ENCODE measurements at regions not wholly inside any gene's neighbourhood (a gene's known extent, or its start where the extent isn't known, plus 50 kb on each side); places are given as distances from the start of the nearest gene placed in this dataset.
A peak's percentile ranks its signal among the peaks of the same experiment; 100 is the strongest.
"Not testable (repeated sequence)": the region's sequence is repeated elsewhere in the genome, so short reads cannot be mapped to it uniquely, and the experiment has no call there.

DNA sequence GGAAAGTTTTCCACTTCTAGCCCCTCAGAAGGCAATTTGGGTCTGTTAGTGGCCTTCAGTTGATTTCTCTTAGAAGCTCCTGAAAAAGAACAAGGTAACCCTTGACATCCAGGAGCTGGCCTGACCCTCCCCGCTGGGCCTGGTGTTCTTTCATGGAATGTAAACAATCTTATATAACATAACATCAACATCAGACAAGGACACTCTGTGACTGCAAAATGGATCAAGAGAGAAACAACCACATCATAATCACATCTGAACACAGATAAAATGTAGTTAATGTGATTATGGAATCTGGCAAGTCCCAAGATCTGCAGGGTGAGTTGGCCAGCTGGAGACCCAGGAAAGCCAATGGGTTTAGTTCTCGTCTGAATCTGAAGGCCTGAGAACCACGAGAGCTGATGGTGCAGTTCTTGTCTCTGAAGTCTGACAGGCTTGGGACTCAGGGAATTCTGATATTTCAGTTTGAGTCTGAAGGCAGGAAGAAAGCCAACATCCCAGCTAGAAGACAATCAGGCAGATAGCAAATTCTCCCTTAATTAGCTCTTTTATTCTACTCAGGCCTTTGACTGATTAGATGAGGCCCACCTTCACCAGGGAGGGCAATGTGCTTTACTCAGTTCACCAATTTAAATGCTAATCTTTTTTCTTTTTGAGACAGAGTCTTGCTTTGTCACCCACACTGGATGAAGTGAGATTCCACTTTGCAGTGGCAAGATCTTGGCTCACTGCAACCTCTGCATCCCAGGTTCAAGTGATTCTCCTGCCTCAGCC, 91.4 kb upstream of the NAMPT start:
- DNase-seq (ENCODE audit: low spot score), result no peak

DNA sequence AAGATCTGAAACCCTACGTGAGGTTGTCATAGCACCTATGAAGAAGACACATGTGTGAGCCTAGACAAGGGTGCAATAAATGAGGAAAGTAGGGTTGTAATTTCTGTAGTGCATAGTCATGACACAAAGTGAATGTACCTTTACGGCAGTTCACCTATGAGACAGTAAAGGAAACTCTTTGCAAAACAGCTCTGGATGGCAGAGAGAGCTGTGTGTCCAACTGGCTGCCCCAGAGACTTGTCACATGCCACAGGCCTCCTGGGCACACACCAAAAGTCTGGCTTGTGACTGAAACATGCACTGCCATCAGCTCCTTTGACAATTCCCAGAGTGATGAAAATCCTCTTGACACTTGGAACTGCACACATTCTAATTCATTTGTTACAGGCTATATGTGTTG, 90.7 kb upstream of the NAMPT start:
- DNase-seq (ENCODE audit: low spot score), result no peak

DNA sequence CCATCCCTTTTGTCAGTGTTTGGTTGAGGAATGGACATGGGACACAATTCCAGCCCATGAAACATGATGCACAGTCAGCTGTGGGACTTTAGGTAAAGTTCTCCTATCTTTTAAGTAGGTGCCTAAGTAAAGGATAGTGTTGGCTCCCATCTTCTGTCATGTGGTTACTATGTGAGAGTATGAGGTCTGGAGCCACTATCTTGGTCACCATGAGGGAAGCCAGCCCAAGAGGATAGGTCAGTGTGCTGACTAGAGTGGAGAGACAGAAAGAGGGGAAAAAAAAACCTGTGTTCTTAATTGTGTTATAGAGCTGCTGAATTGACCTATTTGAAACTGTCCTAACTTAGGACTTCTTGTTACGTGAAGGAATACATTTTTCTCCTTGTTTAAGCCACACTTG, 89.7 kb upstream of the NAMPT start:
- no peak for DNase-seq (ENCODE audit: low spot score)

DNA sequence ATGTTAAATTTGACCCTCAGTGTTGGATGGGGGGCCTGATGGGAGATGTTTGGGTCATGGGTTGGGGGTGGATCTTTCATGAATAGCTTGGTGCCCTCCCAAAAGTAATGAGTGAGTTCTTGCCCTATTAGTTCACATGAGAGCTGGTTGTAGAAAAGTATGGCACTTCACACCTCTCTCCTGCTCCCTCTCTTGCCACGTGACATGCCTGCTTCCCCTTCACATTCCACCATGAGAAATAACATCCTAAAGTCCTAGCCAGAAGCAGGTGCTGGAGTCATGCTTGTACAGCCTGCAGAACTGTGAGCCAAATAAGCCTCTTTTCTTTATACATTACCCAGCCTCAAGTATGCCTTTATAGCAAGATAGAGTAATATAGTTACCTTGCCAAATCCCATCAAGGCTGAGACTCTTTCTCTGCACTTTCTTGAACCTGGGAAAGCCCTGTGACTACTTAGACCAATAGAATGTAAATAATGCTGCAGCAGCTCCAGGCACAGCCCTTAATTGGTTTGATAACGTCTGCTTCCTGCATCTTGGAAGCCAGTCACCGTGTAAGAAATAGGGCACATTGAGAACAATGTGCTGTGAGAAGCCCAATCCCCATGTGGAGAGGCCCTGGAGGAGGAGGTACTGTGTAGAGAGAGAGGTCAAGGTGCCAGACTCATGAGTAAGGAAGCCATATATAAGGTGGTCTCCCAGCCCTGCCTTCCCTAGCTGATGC, 88.0 kb upstream of the NAMPT start:
- no peak for DNase-seq (ENCODE audit: low spot score)

DNA sequence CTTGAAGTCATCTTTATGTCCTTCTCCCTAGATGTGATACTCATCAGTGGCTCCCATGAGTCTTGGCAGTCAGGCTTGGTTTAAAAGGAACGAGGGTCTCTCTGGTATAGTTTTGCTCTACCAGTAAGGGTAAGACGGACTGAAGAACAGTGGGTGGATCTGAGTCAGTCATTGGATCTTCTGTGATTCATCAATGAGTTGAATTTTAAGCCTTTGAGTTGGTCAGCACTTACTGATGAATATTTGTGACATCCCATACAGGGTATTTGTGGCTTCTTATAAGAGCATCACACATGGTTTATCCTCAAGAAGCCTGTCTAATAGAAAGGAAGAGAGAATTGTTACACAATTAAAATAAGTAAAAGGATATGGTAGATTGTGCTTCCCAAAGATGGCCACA, 87.3 kb upstream of the NAMPT start:
- no peak for DNase-seq (ENCODE audit: low spot score)

DNA sequence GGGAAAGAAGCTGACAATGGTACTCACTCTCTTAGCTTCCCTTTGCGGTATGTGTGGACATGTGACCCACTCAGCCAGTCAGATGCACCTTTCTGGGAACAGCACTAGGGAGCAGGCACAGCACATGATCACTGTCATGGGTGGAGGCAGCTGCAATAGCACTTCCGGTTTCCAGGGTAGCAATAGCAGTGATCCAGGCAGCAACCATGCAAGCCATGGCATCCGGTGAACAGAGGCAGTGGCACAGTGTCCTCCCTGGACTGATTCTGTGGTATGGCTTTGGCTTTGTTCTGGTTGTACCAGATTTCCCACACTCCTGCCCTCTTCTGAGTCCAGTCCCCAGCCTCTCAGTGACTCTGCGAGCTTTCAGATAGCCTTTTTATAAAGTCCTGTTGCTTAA, 86.8 kb upstream of the NAMPT start:
- no peak for DNase-seq (ENCODE audit: low spot score)

DNA sequence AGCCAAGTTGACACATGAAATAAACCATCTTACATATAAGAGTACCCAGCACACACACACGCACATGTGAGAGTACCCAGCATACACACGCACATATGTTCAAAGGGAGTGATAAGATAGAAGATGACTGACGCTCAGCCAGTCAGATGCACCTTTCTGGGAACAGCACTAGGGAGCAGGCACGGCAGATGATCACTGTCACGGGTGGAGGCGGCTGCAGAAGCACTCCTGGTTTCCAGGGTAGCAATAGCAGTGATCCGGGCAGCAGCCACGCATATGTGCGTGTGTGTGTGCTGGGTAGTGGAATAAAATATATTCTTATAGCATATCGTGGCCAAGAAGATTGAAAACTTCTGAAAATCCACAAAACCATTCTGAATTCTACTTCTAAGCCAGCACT, 85.8 kb upstream of the NAMPT start:
- no peak for DNase-seq (ENCODE audit: low spot score)

DNA sequence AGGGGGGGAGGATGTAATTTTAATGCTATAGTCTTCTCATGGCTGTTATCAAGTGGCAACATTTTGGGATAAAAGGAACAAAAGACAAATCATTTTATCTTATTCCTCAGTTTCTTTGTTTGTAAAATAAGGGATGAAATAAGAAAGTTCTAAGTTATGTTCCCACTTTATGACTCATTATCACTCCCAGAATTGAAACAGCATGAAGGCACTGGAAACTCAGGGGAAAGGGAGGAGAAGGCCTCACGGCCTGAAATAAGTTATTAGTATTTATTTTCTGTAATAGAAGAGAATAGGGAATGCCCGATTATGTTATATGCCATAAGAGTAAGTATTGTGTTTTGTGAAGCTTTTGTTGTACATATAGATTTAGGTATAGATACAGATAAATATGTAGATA, 85.0 kb upstream of the NAMPT start:
- DNase-seq (ENCODE audit: low spot score), result no peak

DNA sequence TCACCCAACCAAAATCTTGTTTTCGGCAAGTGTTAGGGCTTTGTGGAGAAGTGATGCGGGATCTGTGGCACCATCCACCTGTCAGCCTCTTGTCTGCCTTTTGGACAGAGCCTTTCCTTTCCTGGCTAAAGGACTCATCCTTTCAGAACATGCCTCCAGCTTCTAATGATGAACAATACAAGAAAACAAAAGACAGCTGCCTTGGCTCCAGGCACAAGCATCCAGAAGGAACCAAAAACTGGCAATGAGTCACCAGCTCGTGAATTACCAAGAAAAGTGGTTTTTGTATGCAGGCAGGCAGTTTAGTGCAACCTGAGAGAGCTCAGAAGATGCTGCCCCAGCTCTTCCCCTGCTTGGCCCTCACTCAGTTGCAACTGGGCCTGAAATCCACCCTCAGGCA, 84.6 kb upstream of the NAMPT start:
- DNase-seq (ENCODE audit: low spot score), result no peak

DNA sequence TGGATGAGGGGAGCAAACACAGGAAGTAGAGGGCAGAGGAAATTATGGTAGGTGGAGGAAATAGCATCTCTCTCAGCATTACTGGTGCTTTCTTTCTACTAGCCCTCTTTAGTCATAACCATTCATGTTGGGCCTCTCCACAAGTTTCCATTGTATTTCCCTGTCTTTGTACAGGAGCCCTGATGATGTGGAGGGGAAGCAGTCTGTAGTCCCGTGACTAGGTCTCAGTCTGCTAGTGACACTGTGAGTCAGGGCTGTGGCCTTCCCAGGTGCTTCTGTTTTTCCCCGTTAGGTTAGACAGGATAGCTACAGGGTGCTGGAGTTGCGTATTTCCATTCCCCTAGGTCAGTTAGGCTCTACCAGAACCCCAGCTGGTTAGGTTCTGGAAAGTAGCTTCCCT, 82.9 kb upstream of the NAMPT start:
- no peak for DNase-seq (ENCODE audit: low spot score)

DNA sequence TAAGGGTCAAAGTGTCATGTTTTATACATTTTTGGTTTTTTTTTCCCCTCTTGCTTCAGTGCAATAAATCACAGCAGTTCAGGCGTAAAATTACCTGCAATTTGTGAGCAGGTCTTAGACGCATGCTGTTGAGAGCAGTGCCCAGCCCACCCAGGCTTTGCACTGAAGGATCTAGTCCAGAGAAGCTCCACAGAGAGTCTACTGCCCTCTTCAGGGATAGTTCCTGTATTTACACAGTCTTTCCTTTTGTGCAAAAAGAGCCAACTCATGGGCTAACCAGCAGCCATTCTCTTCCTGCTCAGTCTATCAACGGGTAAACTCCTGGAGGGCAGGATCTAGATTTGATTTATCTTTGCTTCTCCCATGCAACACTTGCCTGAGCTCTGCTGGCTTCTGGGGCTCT, 82.2 kb upstream of the NAMPT start:
- peak; percentile 51 for DNase-seq (ENCODE audit: low spot score)

DNA sequence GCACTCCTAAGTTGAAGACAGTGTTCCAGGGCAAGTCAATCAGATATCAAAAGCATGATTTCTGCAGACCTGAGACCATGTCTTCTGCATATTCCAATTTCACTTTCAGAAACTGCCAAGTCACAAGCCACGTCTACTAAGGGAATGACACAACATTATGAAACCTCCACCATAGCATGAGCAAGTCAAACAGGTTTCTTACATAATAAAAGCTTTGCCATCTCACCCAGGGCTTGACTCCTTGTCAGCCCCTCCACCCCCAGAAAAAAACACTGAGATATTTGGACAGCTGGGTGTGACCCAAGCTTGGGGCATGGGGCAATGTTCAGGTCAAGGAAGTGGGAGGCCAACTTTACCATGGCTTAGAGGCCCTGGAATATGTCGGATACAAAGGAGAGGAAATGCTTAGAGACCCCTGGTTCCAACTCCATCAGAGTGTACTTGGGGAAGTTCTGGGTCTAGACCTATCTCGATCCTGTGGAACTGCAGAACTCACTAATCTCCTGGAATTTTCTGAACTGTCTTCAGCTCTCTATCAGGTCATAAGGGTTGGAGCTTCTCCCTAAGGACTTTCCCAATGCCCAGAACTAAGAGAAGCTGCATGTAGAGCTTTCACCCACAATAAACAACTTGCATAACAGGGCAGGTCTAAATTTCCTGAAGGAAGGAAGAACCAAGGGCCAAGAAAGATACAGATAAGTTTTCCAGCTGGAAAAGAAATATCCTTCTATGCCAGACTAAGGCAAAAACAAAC, 80.6 kb upstream of the NAMPT start:
- DNase-seq (ENCODE audit: low spot score), result no peak

DNA sequence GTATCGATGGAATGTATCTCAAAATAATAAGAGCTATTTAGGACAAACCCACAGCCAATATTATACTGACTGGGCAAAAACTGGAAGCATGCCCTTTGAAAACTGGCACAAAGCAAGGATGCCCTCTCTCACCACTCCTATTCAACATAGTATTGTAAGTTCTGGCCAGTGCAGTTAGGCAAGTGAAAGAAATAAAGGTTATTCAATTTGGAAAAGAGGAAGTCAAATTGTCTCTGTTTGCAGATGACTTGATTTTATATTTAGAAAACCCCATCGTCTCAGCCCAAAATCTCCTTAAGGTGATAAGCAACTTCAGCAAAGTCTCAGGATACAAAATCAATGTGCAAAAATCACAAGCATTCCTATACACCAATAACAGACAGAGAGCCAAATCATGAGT, 77.7 kb upstream of the NAMPT start:
- not testable (repeated sequence) for DNase-seq (ENCODE audit: low spot score)

DNA sequence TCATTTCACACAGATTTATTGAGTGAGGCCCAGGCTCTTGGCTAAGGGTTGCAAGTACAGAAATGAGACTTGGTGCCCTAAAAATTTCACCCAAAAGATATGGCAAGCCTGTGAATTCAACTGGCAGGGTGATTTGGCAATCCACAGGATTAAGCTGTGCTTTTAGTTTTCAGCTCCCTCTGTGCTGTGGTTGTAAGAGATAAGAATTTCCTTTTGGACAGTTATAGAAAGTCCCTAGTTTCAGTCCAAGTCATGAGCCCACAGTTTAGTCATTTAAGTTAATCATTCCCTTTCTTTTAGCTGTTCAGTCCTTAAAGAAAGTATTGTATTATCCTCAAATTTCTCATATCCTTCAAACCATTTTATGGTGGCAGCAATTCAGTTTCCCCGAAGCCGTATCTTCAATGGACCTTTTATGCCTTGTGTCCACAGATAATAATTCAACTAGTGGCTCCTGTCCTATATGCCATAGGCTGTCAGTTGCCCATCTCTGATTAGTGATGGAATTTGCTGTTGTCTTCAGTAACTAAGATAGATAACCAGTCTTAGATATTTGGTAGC, 73.4 kb upstream of the NAMPT start:
- no peak for DNase-seq (ENCODE audit: low spot score)

DNA sequence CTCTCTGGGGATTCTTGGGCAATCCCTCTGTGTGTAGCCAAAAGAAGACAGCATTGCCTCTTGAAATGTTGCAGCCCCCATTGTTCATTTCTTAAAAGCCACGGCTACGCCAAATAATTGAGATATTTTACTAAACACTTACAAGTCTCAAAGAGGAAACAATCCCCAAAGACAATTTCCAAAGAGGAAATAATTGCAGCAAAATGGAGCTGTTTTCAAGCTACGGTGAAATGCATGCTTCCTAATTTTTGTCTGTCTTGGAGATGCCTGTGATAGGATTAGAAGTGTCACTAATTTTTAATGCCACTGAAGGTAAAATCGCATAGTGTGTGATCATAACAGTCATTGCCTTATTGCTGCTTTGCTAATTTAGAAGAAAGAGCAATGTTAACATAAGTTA, 72.9 kb upstream of the NAMPT start:
- no peak for DNase-seq (ENCODE audit: low spot score)

DNA sequence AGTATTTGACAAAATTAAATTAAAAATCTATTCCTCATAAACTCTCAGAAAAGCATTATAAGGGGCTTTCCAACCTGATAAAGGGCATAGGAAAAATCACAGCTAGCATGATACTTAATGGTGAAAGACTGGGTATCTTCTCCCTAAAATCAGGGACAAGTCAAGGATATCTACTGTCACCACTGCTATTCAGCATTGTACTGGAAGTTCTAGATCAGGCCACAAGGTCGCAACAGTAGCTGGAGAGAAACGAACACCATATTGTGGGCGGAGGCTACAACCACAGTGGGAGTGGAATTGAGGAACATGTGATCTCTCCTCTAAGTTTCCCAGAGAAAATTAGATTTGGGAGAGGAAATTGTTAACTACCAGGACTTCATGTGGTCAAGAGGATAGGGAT, 70.0 kb upstream of the NAMPT start:
- DNase-seq (ENCODE audit: low spot score), result no peak

DNA sequence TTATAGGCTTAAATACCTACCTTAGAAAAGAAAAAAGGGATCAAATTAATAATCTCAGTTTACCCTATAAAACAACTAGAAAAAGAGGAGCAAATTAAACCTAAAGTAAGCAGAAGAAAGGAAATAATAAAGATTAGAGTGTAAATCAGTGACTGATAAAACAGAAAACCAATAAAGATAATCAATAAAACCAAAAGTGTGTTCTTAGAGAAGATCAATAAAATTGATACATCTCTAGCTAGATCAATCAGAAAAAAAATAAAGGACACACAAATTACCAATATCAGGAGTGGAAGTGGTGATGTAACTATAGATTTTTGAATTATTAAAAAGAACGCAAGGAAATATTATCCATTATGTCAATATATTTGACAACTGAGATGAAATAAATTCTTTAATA, 69.2 kb upstream of the NAMPT start:
- DNase-seq (ENCODE audit: low spot score), result no peak

DNA sequence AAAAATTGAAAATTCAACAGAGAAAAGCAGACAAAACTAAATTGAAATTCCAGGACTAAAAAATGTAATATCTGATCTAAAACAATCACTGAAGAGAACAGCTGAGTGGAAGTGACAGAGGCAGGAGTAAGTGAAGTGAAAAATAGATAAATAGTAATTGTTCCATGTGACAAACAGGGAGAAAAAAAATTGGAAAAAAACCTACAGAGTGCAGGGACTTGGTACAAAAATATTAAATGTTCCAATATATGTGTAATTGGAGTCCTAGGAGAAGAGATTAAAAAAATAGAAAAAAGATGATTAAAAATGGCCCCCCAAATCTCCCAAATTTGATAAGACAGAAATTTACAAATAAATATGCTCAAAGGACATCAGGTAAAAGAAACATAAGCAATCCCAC, 63.4 kb upstream of the NAMPT start:
- no peak for DNase-seq (ENCODE audit: low spot score)

DNA sequence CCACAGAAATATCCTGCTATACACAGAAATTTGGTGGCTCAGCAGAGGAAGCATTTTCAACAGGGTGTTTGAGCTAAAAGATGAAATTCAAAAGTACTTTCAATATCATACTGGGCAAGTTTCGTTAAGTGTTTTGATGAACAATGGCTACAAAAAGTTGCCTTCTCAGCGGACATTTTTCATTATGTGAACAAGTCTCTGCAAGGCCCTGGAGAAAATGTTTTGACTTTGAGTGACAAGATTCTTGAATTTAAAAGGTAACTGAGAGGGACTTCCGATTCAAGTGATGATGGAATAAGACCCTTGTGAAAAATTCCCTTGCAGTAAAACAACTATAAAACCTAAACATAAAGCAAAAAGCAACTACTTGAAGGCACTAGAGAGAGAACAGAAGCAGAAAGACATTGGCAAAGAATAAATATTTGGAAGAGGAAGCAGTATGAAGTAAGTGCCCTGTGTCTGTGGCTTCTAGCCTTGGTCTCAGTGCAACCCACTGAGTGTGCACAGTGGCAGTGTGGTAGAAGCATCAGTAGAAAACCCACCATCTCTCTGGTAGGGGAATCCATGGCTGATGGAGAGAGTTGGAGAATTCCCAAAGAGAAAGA, 62.5 kb upstream of the NAMPT start:
- no peak for DNase-seq (ENCODE audit: low spot score)

DNA sequence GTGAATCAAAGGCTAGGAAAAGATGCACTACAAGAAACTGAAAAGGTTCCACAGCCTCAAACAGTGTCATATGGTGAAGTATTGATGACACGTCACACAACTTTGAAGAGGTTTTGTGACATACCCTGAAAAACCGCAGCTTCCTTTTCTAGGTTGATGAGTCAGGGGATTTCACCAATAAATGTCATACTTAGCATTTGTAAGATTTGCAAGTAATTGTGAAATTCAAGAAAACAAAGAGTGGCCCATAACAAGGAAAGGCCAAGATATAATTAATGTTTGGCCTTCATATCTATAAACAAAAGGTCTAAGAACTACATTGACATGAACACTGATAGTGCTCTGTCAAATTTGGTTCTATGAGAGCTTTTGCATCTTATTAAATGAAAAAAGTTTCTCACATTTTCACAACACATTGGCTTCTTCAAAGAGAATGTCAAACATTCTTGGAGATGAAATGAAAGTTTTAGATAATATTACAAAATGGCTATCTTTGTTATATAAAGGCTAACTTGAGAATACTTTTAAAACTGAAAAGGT, 62.0 kb upstream of the NAMPT start:
- DNase-seq (ENCODE audit: low spot score), result no peak

DNA sequence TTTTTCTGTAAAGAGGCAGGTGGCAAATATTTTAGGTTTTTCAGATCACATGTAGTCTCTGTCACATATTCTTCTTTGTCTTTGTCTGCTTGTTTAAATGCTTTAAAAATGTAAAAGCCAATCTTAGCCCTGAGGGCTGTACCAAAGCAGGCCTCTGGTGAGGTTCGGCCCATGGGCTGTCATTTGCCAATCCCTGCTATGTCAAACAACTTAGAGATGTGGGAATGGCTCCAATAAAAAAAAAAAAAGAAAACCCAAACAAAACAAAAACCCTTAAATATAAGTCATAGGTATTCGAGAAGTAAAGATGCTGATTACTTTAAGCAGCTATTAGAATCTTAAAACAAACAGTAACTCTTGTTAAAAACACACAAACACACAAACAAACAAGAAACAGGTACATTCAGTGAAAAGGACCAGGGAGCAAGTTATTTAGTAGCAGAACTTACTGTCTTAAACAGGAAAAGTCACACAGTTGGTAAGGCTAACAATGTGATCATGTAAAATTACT, 61.4 kb upstream of the NAMPT start:
- DNase-seq (ENCODE audit: low spot score), result no peak
